K562 (cell line): ENCODE measurements at regions not wholly inside any gene's neighbourhood (a gene's known extent, or its start where the extent isn't known, plus 50 kb on each side); places are given as distances from the start of the nearest gene placed in this dataset.

Experiments used
- ILK ChIP-seq: fragments of 450-650 bp; IDR thresholded peaks from 2 replicates; pipeline ENCODE4 v1.6.1; 2016; ENCODE audit warnings: missing genetic modification characterization, low read depth, mild to moderate bottlenecking, missing compliant biosample characterization, moderate library complexity, borderline replicate concordance
- MAFF ChIP-seq: IDR thresholded peaks from 2 replicates; pipeline ENCODE4 v1.6.1; 2012; ENCODE audit warnings: low read length, improper control_type of control experiment
- MCM2 ChIP-seq: fragments of 450-650 bp; IDR thresholded peaks from 2 replicates; pipeline ENCODE4 v1.6.1; 2017; ENCODE audit warnings: low read depth, mild to moderate bottlenecking
- PRPF4 ChIP-seq: fragments of 200-400 bp; formaldehyde crosslinking; IDR thresholded peaks from one replicate; pipeline ENCODE4 v1.6.1; 2017; ENCODE audit warnings: low read length, low read depth, mild to moderate bottlenecking; ENCODE audit not compliant: insufficient read depth, poor library complexity, severe bottlenecking
- RBM17 ChIP-seq: fragments of 200-400 bp; formaldehyde crosslinking; IDR thresholded peaks from 2 replicates; pipeline ENCODE4 v1.6.1; 2017; ENCODE audit warnings: low read depth, mild to moderate bottlenecking, low read length, borderline replicate concordance
- TAL1 ChIP-seq: fragments of 450-650 bp; IDR thresholded peaks from 2 replicates; pipeline ENCODE4 v1.6.1; 2016; ENCODE audit warnings: mild to moderate bottlenecking
- TEAD1 ChIP-seq, 2 experiments: fragments of 450-650 bp in 1 of 2; sonication (generic) in 1 of 2; formaldehyde crosslinking; IDR thresholded peaks; 2 replicates each; pipeline versions ENCODE4 v1.4.0 to v1.8.0; 2020 to 2022; ENCODE audit warnings: mild to moderate bottlenecking in 2 of 2, missing genetic modification reagents in 1 of 2
- ZNF184 ChIP-seq: sonication (generic); formaldehyde crosslinking; IDR thresholded peaks from 2 replicates; pipeline ENCODE4 v1.5.0; 2020; ENCODE audit warnings: missing genetic modification reagents
- ZNF668 ChIP-seq: fragments of 250-450 bp; sonication (Bioruptor Pico); IDR thresholded peaks from 2 replicates; pipeline ENCODE4 v1.8.0; 2022; ENCODE audit warnings: mild to moderate bottlenecking, inconsistent platforms
- TF ChIP-seq, protein P1 (sequence below), 3 experiments: IDR thresholded peaks in 2 of 3; conservative IDR thresholded peaks in 1 of 3; 2 replicates each; pipeline ENCODE4 v1.5.1; 2011 to 2012; ENCODE audit warnings: low read length in 3 of 3, mild to moderate bottlenecking in 3 of 3, control low read depth in 2 of 3, improper control_type of control experiment in 1 of 3, inconsistent platforms in 1 of 3, low read depth in 1 of 3, mixed read lengths in 1 of 3, moderate library complexity in 1 of 3; ENCODE audit not compliant: insufficient read depth in 2 of 3
- TF ChIP-seq, protein P2 (sequence below): fragments of 200-600 bp; sonication (generic); IDR thresholded peaks from one replicate; pipeline ENCODE4 v1.6.1; 2012; ENCODE audit warnings: mild to moderate bottlenecking, low read depth, low read length, inconsistent platforms
- TF ChIP-seq, protein P3 (sequence below): fragments of 450-650 bp; formaldehyde crosslinking; IDR thresholded peaks from 2 replicates; pipeline ENCODE4 v1.4.0; 2022; ENCODE audit warnings: missing genetic modification characterization
- TF ChIP-seq, protein P4 (sequence below): sonication (generic); formaldehyde crosslinking; IDR thresholded peaks from 2 replicates; pipeline ENCODE4 v1.8.0; 2022; ENCODE audit warnings: missing genetic modification reagents, mild to moderate bottlenecking, moderate library complexity, borderline replicate concordance

DNA sequence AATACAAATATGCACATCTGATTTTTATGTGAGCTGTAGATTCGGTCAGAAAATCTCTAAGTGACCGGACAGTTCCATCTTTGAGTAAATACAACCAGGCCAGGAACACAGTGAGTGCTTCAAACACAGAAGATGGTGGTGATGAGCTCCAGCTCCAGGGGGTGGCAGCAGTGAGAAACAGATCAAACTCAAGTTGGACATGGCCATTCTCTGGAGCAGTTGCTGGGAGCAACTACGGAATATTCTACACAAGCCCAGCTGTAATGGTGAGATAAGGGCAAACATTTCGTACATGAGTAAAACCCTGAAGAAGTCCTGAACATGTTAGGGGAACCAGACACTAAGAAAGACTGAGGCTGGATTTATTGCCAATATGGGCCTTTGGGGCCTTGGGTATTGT lies 100.7 kb downstream of the BARHL2 start (continued):
- TF ChIP-seq, protein P1, sequence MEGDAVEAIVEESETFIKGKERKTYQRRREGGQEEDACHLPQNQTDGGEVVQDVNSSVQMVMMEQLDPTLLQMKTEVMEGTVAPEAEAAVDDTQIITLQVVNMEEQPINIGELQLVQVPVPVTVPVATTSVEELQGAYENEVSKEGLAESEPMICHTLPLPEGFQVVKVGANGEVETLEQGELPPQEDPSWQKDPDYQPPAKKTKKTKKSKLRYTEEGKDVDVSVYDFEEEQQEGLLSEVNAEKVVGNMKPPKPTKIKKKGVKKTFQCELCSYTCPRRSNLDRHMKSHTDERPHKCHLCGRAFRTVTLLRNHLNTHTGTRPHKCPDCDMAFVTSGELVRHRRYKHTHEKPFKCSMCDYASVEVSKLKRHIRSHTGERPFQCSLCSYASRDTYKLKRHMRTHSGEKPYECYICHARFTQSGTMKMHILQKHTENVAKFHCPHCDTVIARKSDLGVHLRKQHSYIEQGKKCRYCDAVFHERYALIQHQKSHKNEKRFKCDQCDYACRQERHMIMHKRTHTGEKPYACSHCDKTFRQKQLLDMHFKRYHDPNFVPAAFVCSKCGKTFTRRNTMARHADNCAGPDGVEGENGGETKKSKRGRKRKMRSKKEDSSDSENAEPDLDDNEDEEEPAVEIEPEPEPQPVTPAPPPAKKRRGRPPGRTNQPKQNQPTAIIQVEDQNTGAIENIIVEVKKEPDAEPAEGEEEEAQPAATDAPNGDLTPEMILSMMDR (IDR thresholded peaks at IDR 0.05 in 2 of 3, conservative IDR thresholded peaks at IDR 0.05 in 1 of 3; ENCODE audit: insufficient read depth in 2 of 3, low read depth in 1 of 3, low read length in 3 of 3): peak; percentile 62 to 69 (median 62)
- TF ChIP-seq ZNF184: no peak
- TF ChIP-seq PRPF4: no peak
- TF ChIP-seq, protein P2, sequence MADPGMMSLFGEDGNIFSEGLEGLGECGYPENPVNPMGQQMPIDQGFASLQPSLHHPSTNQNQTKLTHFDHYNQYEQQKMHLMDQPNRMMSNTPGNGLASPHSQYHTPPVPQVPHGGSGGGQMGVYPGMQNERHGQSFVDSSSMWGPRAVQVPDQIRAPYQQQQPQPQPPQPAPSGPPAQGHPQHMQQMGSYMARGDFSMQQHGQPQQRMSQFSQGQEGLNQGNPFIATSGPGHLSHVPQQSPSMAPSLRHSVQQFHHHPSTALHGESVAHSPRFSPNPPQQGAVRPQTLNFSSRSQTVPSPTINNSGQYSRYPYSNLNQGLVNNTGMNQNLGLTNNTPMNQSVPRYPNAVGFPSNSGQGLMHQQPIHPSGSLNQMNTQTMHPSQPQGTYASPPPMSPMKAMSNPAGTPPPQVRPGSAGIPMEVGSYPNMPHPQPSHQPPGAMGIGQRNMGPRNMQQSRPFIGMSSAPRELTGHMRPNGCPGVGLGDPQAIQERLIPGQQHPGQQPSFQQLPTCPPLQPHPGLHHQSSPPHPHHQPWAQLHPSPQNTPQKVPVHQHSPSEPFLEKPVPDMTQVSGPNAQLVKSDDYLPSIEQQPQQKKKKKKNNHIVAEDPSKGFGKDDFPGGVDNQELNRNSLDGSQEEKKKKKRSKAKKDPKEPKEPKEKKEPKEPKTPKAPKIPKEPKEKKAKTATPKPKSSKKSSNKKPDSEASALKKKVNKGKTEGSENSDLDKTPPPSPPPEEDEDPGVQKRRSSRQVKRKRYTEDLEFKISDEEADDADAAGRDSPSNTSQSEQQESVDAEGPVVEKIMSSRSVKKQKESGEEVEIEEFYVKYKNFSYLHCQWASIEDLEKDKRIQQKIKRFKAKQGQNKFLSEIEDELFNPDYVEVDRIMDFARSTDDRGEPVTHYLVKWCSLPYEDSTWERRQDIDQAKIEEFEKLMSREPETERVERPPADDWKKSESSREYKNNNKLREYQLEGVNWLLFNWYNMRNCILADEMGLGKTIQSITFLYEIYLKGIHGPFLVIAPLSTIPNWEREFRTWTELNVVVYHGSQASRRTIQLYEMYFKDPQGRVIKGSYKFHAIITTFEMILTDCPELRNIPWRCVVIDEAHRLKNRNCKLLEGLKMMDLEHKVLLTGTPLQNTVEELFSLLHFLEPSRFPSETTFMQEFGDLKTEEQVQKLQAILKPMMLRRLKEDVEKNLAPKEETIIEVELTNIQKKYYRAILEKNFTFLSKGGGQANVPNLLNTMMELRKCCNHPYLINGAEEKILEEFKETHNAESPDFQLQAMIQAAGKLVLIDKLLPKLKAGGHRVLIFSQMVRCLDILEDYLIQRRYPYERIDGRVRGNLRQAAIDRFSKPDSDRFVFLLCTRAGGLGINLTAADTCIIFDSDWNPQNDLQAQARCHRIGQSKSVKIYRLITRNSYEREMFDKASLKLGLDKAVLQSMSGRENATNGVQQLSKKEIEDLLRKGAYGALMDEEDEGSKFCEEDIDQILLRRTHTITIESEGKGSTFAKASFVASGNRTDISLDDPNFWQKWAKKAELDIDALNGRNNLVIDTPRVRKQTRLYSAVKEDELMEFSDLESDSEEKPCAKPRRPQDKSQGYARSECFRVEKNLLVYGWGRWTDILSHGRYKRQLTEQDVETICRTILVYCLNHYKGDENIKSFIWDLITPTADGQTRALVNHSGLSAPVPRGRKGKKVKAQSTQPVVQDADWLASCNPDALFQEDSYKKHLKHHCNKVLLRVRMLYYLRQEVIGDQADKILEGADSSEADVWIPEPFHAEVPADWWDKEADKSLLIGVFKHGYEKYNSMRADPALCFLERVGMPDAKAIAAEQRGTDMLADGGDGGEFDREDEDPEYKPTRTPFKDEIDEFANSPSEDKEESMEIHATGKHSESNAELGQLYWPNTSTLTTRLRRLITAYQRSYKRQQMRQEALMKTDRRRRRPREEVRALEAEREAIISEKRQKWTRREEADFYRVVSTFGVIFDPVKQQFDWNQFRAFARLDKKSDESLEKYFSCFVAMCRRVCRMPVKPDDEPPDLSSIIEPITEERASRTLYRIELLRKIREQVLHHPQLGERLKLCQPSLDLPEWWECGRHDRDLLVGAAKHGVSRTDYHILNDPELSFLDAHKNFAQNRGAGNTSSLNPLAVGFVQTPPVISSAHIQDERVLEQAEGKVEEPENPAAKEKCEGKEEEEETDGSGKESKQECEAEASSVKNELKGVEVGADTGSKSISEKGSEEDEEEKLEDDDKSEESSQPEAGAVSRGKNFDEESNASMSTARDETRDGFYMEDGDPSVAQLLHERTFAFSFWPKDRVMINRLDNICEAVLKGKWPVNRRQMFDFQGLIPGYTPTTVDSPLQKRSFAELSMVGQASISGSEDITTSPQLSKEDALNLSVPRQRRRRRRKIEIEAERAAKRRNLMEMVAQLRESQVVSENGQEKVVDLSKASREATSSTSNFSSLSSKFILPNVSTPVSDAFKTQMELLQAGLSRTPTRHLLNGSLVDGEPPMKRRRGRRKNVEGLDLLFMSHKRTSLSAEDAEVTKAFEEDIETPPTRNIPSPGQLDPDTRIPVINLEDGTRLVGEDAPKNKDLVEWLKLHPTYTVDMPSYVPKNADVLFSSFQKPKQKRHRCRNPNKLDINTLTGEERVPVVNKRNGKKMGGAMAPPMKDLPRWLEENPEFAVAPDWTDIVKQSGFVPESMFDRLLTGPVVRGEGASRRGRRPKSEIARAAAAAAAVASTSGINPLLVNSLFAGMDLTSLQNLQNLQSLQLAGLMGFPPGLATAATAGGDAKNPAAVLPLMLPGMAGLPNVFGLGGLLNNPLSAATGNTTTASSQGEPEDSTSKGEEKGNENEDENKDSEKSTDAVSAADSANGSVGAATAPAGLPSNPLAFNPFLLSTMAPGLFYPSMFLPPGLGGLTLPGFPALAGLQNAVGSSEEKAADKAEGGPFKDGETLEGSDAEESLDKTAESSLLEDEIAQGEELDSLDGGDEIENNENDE: no peak
- TF ChIP-seq ILK (tag): no peak
- TF ChIP-seq ZNF668: no peak
- no peak for TF ChIP-seq MAFF
- TF ChIP-seq, protein P3, sequence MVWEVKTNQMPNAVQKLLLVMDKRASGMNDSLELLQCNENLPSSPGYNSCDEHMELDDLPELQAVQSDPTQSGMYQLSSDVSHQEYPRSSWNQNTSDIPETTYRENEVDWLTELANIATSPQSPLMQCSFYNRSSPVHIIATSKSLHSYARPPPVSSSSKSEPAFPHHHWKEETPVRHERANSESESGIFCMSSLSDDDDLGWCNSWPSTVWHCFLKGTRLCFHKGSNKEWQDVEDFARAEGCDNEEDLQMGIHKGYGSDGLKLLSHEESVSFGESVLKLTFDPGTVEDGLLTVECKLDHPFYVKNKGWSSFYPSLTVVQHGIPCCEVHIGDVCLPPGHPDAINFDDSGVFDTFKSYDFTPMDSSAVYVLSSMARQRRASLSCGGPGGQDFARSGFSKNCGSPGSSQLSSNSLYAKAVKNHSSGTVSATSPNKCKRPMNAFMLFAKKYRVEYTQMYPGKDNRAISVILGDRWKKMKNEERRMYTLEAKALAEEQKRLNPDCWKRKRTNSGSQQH: no peak
- TF ChIP-seq TAL1: peak; percentile 36; the same call in 1 of the 2 replicates
- TF ChIP-seq RBM17: no peak
- TF ChIP-seq, protein P4, sequence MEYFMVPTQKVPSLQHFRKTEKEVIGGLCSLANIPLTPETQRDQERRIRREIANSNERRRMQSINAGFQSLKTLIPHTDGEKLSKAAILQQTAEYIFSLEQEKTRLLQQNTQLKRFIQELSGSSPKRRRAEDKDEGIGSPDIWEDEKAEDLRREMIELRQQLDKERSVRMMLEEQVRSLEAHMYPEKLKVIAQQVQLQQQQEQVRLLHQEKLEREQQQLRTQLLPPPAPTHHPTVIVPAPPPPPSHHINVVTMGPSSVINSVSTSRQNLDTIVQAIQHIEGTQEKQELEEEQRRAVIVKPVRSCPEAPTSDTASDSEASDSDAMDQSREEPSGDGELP (CRISPR knock-in tag): peak; percentile 35; the same call in 1 of the 2 replicates
- TF ChIP-seq TEAD1 (CRISPR knock-in tag; IDR thresholded peaks at IDR 0.05): no peak
- no peak for TF ChIP-seq MCM2
